GM12878 (cell line): ENCODE measurements at regions not wholly inside any gene's neighbourhood (a gene's known extent, or its start where the extent isn't known, plus 50 kb on each side); places are given as distances from the start of the nearest gene placed in this dataset.

Source experiments
- ATAC-seq: fragments of 200-7000 bp; cut with Tn5 transposase; 3 replicates; pipeline ENCODE4 v1.9.1; 2020; ENCODE audit warnings: mild to moderate bottlenecking, moderate library complexity
- BruUV-seq: library from RNA; stranded (reverse); fragments of 400-500 nt; replicated peaks from 2 replicates; lab custom pipeline; 2021; lab: Mats Ljungman, UMichigan
- CTCF ChIA-PET: fragments of 300-600 bp; sonication (Branson Sonifier 250); formaldehyde crosslinking; extraction: SDS; loops from one replicate; lab custom pipeline; 2021; ENCODE audit warnings: inconsistent platforms; lab: Yijun Ruan, JAX
- POLR2A ChIA-PET: fragments of 350-600 bp; formaldehyde crosslinking; extraction: SDS; loops from one replicate; lab custom pipeline; 2021; ENCODE audit warnings: inconsistent platforms; lab: Charles Lee
- RAD21 ChIA-PET: fragments of 300-600 bp; sonication (Branson Sonifier 250); formaldehyde crosslinking; loops from one replicate; lab custom pipeline; 2023; ENCODE audit warnings: antibody characterized with exemption; ENCODE audit not compliant: unreplicated experiment; lab: Charles Lee
- SMC1A ChIA-PET: fragments of 300-600 bp; sonication (Branson Sonifier 250); formaldehyde crosslinking; loops from one replicate; lab custom pipeline; 2023; ENCODE audit not compliant: unreplicated experiment, uncharacterized antibody; lab: Charles Lee
- DNase-seq: peaks from one replicate; pipeline ENCODE4 v3.0.0-alpha.2; 2011; ENCODE audit warnings: low read depth, low spot score
- FAIRE-seq: peaks from 3 replicates; lab custom pipeline; 2011; peaks lifted over from hg19 to GRCh38; lab: Jason Lieb, UNC
- H2AFZ ChIP-seq: 2 replicates; pipeline ENCODE4 v1.6.0; 2011; ENCODE audit warnings: low read depth, low read length, control low read depth; ENCODE audit not compliant: control insufficient read depth
- H3K27ac ChIP-seq: 2 replicates; pipeline ENCODE4 v1.5.1; 2011; ENCODE audit warnings: control low read depth; ENCODE audit not compliant: control insufficient read depth, insufficient read depth
- H3K27me3 ChIP-seq, 2 experiments: replicated peaks in 1 of 2; 2 replicates each; pipeline versions ENCODE4 v1.6.0 to v1.6.1; 2011; ENCODE audit warnings: low read length in 1 of 2; ENCODE audit not compliant: control insufficient read depth in 2 of 2, insufficient read depth in 2 of 2
- H3K36me3 ChIP-seq, 2 experiments: 2 replicates each; pipeline ENCODE4 v1.5.1; 2011; ENCODE audit warnings: low read length in 1 of 2; ENCODE audit not compliant: control insufficient read depth in 2 of 2, insufficient read depth in 2 of 2
- H3K4me1 ChIP-seq: 2 replicates; pipeline ENCODE4 v1.6.1; 2011; ENCODE audit warnings: mild to moderate bottlenecking, low read length, moderate library complexity, mixed read lengths; ENCODE audit not compliant: control insufficient read depth, insufficient read depth
- H3K4me2 ChIP-seq: 2 replicates; pipeline ENCODE4 v1.6.0; 2011; ENCODE audit warnings: control low read depth; ENCODE audit not compliant: control insufficient read depth, insufficient read depth
- H3K4me3 ChIP-seq: fragments of 200-600 bp; sonication (generic); 2 replicates; pipeline ENCODE4 v1.5.1; 2016
- H3K79me2 ChIP-seq: 2 replicates; pipeline ENCODE4 v1.6.0; 2011; ENCODE audit warnings: low read length; ENCODE audit not compliant: control insufficient read depth, insufficient read depth
- H3K9ac ChIP-seq: 2 replicates; pipeline ENCODE4 v1.8.0; 2011; ENCODE audit warnings: low read length, control low read depth, mixed read lengths; ENCODE audit not compliant: control insufficient read depth, insufficient read depth
- H3K9me3 ChIP-seq: replicated peaks from 3 replicates; pipeline ENCODE4 v1.5.1; 2011; ENCODE audit warnings: mild to moderate bottlenecking, low read length; ENCODE audit not compliant: control insufficient read depth, insufficient read depth
- H4K20me1 ChIP-seq: 2 replicates; pipeline ENCODE4 v1.6.0; 2011; ENCODE audit not compliant: control insufficient read depth, insufficient read depth
- BCLAF1 ChIP-seq: fragments of 450-650 bp; IDR thresholded peaks from 2 replicates; pipeline ENCODE4 v1.6.1; 2017; ENCODE audit warnings: antibody characterized with exemption, mild to moderate bottlenecking, moderate library complexity
- CREB1 ChIP-seq: IDR thresholded peaks from 2 replicates; pipeline ENCODE4 v1.6.1; 2012; ENCODE audit warnings: low read depth, mild to moderate bottlenecking, inconsistent platforms
- CREM ChIP-seq: IDR thresholded peaks from 2 replicates; pipeline ENCODE4 v1.6.1; 2014; ENCODE audit warnings: antibody characterized with exemption, low read depth
- CTCF ChIP-seq, 3 experiments: IDR thresholded peaks in 2 of 3; conservative IDR thresholded peaks in 1 of 3; 2 replicates each; pipeline ENCODE4 v1.5.1; 2011; ENCODE audit warnings: low read depth in 3 of 3, low read length in 3 of 3, mild to moderate bottlenecking in 3 of 3, control low read depth in 2 of 3, moderate library complexity in 2 of 3, inconsistent platforms in 1 of 3, mixed read lengths in 1 of 3; ENCODE audit not compliant: control insufficient read depth in 2 of 3, insufficient read depth in 1 of 3; ENCODE audit errors: extremely low read depth in 1 of 3
- ELK1 ChIP-seq: IDR thresholded peaks from 2 replicates; pipeline ENCODE4 v1.6.1; 2012; ENCODE audit warnings: low read depth, low read length, improper control_type of control experiment
- IKZF1 ChIP-seq: fragments of 450-650 bp; conservative IDR thresholded peaks from 2 replicates; pipeline ENCODE4 v1.6.1; 2017; ENCODE audit warnings: antibody characterized with exemption, mild to moderate bottlenecking
- MLLT1 ChIP-seq: fragments of 450-650 bp; IDR thresholded peaks from 2 replicates; pipeline ENCODE4 v1.6.1; 2016; ENCODE audit warnings: mild to moderate bottlenecking
- PAX5 ChIP-seq: IDR thresholded peaks from 2 replicates; pipeline ENCODE4 v1.6.1; 2011; ENCODE audit warnings: low read depth, low read length, borderline replicate concordance
- SKIL ChIP-seq: fragments of 450-650 bp; IDR thresholded peaks from 2 replicates; pipeline ENCODE4 v1.6.1; 2017; ENCODE audit warnings: mild to moderate bottlenecking, low read depth, inconsistent platforms; ENCODE audit not compliant: poor library complexity, severe bottlenecking
- ZNF622 ChIP-seq: fragments of 450-650 bp; IDR thresholded peaks from 2 replicates; pipeline ENCODE4 v1.6.1; 2017; ENCODE audit warnings: mild to moderate bottlenecking, inconsistent platforms
- WGBS: methylation state at CpG from one replicate; pipeline ENCODE4 v1.1.6; 2016; ENCODE audit warnings: low lambda C conversion rate; ENCODE audit not compliant: insufficient replicate concordance, insufficient coverage; ENCODE audit errors: missing lambda C conversion rate; 5-methylcytosine and 5-hydroxymethylcytosine counted together
- in situ Hi-C: fragments of 300-500 bp; cut with MboI; formaldehyde crosslinking; loops from 9 replicates; pipeline ENCODE4 v1.14.3; 2018; ENCODE audit warnings: mixed read lengths
- intact Hi-C: fragments of 100-400 bp; cut with micrococcal nuclease; formaldehyde crosslinking; loops from one replicate; pipeline ENCODE4 v1.14.2; 2022; ENCODE audit not compliant: unreplicated experiment

- TF ChIP-seq SKIL, result no peak
- no peak for TF ChIP-seq BCLAF1
- no peak for TF ChIP-seq MLLT1
Measured at GRCh38 chr20:5481872-5482271, 128.9 kb downstream of the GPCPD1 start (continued).

- 74% methylated on average over 6 of the region's 6 CpGs for WGBS
- intact Hi-C loops, result no loop called here
- no TSS peak for BruUV-seq
- TF ChIP-seq CTCF (IDR thresholded peaks at IDR 0.05 in 2 of 3, conservative IDR thresholded peaks at IDR 0.05 in 1 of 3; ENCODE audit: control insufficient read depth in 2 of 3, extremely low read depth in 1 of 3, insufficient read depth in 1 of 3, low read depth in 3 of 3, low read length in 3 of 3), result no peak
- no peak for TF ChIP-seq IKZF1
- TF ChIP-seq CREM, result peak; percentile 56; the same call in 1 of the 2 replicates
- TF ChIP-seq CREB1, result peak; percentile 84
- TF ChIP-seq ELK1, result no peak
- no peak for TF ChIP-seq ZNF622
- no peak for TF ChIP-seq PAX5
Measured at GRCh38 chr20:5480824-5481600, 129.8 kb downstream of the GPCPD1 start.

More at GRCh38 chr20:5480824-5481600, 129.8 kb downstream of the GPCPD1 start:
- Histone ChIP-seq H3K9ac (no peak overlapping the region), H3K27me3 (no peaks in the 10 kb centered on the region), H3K4me1 (peaks cover 20% of the 10 kb centered on the region), H3K79me2 (no peaks in the 10 kb centered on the region), H2AFZ (no peak overlapping the region), H4K20me1 (no peaks in the 10 kb centered on the region), H3K4me3 (no peak overlapping the region), H3K4me2 (no peak overlapping the region), H3K27ac (no peak overlapping the region), H3K9me3 (no peaks in the 10 kb centered on the region), H3K36me3 (no peaks in the 10 kb centered on the region)
- CTCF ChIA-PET, result interaction anchor here (1.4 kb wide), 1 partner anchor 9 kb away, joined by 4 read pairs; no protein-coding TSS in a partner anchor
- ATAC-seq, result peak; percentile 70
- no peak for DNase-seq
- RAD21 ChIA-PET, result no interaction called here
- in situ Hi-C loops, result no loop called here
- SMC1A ChIA-PET, result interaction anchor here (0.6 kb wide), 1 partner anchor 127 kb away, joined by 3 read pairs; no protein-coding TSS in a partner anchor
- POLR2A ChIA-PET, result no interaction called here
- FAIRE-seq, result no peak
